ENCODE measurements at regions not wholly inside any gene's neighbourhood (a gene's known extent, or its start where the extent isn't known, plus 50 kb on each side); places are given as distances from the start of the nearest gene placed in this dataset.

- TF ChIP-seq, protein P1, sequence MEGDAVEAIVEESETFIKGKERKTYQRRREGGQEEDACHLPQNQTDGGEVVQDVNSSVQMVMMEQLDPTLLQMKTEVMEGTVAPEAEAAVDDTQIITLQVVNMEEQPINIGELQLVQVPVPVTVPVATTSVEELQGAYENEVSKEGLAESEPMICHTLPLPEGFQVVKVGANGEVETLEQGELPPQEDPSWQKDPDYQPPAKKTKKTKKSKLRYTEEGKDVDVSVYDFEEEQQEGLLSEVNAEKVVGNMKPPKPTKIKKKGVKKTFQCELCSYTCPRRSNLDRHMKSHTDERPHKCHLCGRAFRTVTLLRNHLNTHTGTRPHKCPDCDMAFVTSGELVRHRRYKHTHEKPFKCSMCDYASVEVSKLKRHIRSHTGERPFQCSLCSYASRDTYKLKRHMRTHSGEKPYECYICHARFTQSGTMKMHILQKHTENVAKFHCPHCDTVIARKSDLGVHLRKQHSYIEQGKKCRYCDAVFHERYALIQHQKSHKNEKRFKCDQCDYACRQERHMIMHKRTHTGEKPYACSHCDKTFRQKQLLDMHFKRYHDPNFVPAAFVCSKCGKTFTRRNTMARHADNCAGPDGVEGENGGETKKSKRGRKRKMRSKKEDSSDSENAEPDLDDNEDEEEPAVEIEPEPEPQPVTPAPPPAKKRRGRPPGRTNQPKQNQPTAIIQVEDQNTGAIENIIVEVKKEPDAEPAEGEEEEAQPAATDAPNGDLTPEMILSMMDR (IDR thresholded peaks at IDR 0.05): no peak
- TF ChIP-seq POLR2A (IDR thresholded peaks at IDR 0.05): no peak
- TF ChIP-seq POLR2AphosphoS5 (IDR thresholded peaks at IDR 0.05): no peak
Observed at GRCh38 chr6:100311707-100312251, 152.9 kb downstream of the SIM1 start.

Measured in prostate gland (tissue), 2 donors.